ENCODE measurements at regions not wholly inside any gene's neighbourhood (a gene's known extent, or its start where the extent isn't known, plus 50 kb on each side); places are given as distances from the start of the nearest gene placed in this dataset.

DNA sequence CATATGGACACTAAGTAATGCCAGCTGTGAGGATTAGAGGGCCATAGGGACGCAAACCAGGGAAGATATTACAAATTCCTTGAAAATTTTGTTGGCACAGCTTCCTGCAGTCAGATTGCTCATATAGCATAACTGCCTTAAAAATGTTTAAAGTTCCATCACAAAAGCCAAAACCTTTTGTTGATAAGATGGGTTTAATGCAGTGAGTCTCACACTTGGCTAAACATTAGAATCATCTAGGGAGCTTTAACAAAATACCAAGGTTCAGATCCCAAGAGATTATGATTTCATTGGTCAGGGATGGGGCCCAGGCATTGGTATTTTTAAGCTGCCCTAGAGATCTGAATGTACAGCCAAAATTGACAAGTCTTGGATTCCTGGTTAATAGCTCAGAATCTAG, 376.5 kb upstream of the MAD2L1 start:
- no peak for ATAC-seq
- Mint-ChIP-seq H3K9me3 (peaks cover 2 to 8% of the 10 kb centered on the region in 2 donors), H3K27me3 (ENCODE audit: low read depth in 2 of 2) (no peaks in the 10 kb centered on the region), H3K4me3 (no peak overlapping the region), H3K4me1 (no peaks in the 10 kb centered on the region), H3K36me3 (no peaks in the 10 kb centered on the region), H3K27ac (no peak overlapping the region)
- intact Hi-C loops (cut with micrococcal nuclease): no loop called here
- H3K4me1 ChIP-seq (ENCODE audit: control insufficient read depth, insufficient read depth, low read length): no peaks in the 10 kb centered on the region
- H3K4me3 ChIP-seq (ENCODE audit: low read length): no peak overlapping the region
- H3K27me3 ChIP-seq (ENCODE audit: control insufficient read depth, insufficient read depth, low read length): no peaks in the 10 kb centered on the region
- TF ChIP-seq, protein P1, sequence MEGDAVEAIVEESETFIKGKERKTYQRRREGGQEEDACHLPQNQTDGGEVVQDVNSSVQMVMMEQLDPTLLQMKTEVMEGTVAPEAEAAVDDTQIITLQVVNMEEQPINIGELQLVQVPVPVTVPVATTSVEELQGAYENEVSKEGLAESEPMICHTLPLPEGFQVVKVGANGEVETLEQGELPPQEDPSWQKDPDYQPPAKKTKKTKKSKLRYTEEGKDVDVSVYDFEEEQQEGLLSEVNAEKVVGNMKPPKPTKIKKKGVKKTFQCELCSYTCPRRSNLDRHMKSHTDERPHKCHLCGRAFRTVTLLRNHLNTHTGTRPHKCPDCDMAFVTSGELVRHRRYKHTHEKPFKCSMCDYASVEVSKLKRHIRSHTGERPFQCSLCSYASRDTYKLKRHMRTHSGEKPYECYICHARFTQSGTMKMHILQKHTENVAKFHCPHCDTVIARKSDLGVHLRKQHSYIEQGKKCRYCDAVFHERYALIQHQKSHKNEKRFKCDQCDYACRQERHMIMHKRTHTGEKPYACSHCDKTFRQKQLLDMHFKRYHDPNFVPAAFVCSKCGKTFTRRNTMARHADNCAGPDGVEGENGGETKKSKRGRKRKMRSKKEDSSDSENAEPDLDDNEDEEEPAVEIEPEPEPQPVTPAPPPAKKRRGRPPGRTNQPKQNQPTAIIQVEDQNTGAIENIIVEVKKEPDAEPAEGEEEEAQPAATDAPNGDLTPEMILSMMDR (IDR thresholded peaks at IDR 0.05): no peak
- WGBS (ENCODE audit: insufficient coverage): 82% methylated on average over 1 of the region's 1 CpG
- no peak overlapping the region for H3K27ac ChIP-seq (ENCODE audit: low read length)
- no peaks in the 10 kb centered on the region for H3K9me3 ChIP-seq (ENCODE audit: control insufficient read depth, insufficient read depth, low read length)
- no peak for DNase-seq
- H3K36me3 ChIP-seq (ENCODE audit: control insufficient read depth, insufficient read depth, low read length): no peaks in the 10 kb centered on the region

DNA sequence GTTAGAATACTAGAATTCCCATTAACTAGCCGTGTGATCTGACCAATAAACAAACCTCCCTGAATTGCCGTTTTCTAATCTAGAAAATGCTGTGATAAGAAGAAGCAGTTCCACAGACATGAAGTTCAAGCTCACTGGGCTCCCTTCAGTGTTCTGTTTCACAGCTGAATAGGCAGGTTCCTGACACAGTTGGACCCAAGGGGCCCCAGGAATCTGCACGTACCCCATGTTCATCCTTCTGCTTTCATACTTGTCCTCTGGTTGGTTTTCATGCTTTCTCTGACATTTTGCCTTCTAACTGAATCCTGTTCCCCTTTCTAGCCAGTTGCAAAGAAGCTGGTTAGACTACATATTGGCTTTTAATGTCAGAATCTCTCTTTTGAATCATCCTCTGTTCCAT, 374.1 kb upstream of the MAD2L1 start:
- WGBS (ENCODE audit: insufficient coverage): 74% methylated on average over 2 of the region's 3 CpGs
- no peaks in the 10 kb centered on the region for H3K4me1 ChIP-seq (ENCODE audit: control insufficient read depth, insufficient read depth, low read length)
- peaks cover 2 to 7% of the 10 kb centered on the region in 2 donors for H3K9me3 Mint-ChIP-seq
- no peak for DNase-seq
- H3K27me3 ChIP-seq (ENCODE audit: control insufficient read depth, insufficient read depth, low read length): no peaks in the 10 kb centered on the region
- no peak overlapping the region for H3K27ac Mint-ChIP-seq
- no peaks in the 10 kb centered on the region for H3K36me3 Mint-ChIP-seq
- no peak for ATAC-seq
- no peaks in the 10 kb centered on the region for H3K4me1 Mint-ChIP-seq
- H3K9me3 ChIP-seq (ENCODE audit: control insufficient read depth, insufficient read depth, low read length): no peaks in the 10 kb centered on the region
- H3K27ac ChIP-seq (ENCODE audit: low read length): no peak overlapping the region
- TF ChIP-seq, protein P1 (IDR thresholded peaks at IDR 0.05): no peak
- no peak overlapping the region for H3K4me3 Mint-ChIP-seq
- H3K27me3 Mint-ChIP-seq (ENCODE audit: low read depth in 2 of 2): no peaks in the 10 kb centered on the region
- H3K4me3 ChIP-seq (ENCODE audit: low read length): no peak overlapping the region
- no peaks in the 10 kb centered on the region for H3K36me3 ChIP-seq (ENCODE audit: control insufficient read depth, insufficient read depth, low read length)
- intact Hi-C loops (cut with micrococcal nuclease): no loop called here

DNA sequence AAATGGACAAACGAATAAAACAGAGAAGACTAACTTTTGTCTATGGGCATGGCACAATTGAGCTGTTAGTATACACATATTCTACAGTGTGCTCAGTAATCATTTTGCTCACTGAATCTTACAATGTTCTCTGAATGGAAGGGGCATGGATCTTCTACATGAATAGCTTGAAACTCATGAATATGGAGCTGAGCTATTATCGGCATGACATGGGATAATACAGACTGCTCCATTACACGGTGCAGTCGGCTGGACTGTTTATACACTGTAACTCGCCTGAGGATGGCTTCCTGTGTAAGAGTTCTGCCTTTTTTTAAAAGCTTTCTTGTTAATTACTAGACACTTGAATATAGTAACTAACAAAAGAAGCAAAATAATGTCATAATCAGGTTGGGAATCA, 368.5 kb upstream of the MAD2L1 start:
- H3K27ac ChIP-seq (ENCODE audit: low read length): no peak overlapping the region
- intact Hi-C loops (cut with micrococcal nuclease): no loop called here
- no peak overlapping the region for H3K4me3 ChIP-seq (ENCODE audit: low read length)
- Mint-ChIP-seq H3K9me3 (peaks cover 10 to 11% of the 10 kb centered on the region in 2 donors), H3K27me3 (ENCODE audit: low read depth in 2 of 2) (no peaks in the 10 kb centered on the region), H3K36me3 (no peaks in the 10 kb centered on the region), H3K4me1 (no peaks in the 10 kb centered on the region), H3K4me3 (no peak overlapping the region), H3K27ac (no peak overlapping the region)
- no peaks in the 10 kb centered on the region for H3K9me3 ChIP-seq (ENCODE audit: control insufficient read depth, insufficient read depth, low read length)
- WGBS (ENCODE audit: insufficient coverage): 83% methylated on average over 4 of the region's 5 CpGs
- TF ChIP-seq, protein P1 (IDR thresholded peaks at IDR 0.05): no peak
- ATAC-seq (no peak), DNase-seq (no peak)
- no peaks in the 10 kb centered on the region for H3K36me3 ChIP-seq (ENCODE audit: control insufficient read depth, insufficient read depth, low read length)
- H3K4me1 ChIP-seq (ENCODE audit: control insufficient read depth, insufficient read depth, low read length): no peaks in the 10 kb centered on the region
- H3K27me3 ChIP-seq (ENCODE audit: control insufficient read depth, insufficient read depth, low read length): no peaks in the 10 kb centered on the region

GRCh38 chr4:120434756-120435155, 368.1 kb upstream of the MAD2L1 start:
- no peak overlapping the region for H3K27ac ChIP-seq (ENCODE audit: low read length)
- no peaks in the 10 kb centered on the region for H3K4me1 Mint-ChIP-seq
- intact Hi-C loops (cut with micrococcal nuclease): no loop called here
- WGBS (ENCODE audit: insufficient coverage): no CpG with 5 or more reads among the region's 2 CpGs
- no peaks in the 10 kb centered on the region for H3K27me3 ChIP-seq (ENCODE audit: control insufficient read depth, insufficient read depth, low read length)
- no peaks in the 10 kb centered on the region for H3K4me1 ChIP-seq (ENCODE audit: control insufficient read depth, insufficient read depth, low read length)
- no peaks in the 10 kb centered on the region for H3K36me3 Mint-ChIP-seq
- H3K4me3 Mint-ChIP-seq: no peak overlapping the region
- no peak overlapping the region for H3K27ac Mint-ChIP-seq
- H3K4me3 ChIP-seq (ENCODE audit: low read length): no peak overlapping the region
- no peak for ATAC-seq
- H3K27me3 Mint-ChIP-seq (ENCODE audit: low read depth in 2 of 2): no peaks in the 10 kb centered on the region
- no peaks in the 10 kb centered on the region for H3K9me3 ChIP-seq (ENCODE audit: control insufficient read depth, insufficient read depth, low read length)
- no peak for DNase-seq
- peaks cover 9 to 11% of the 10 kb centered on the region in 2 donors for H3K9me3 Mint-ChIP-seq
- H3K36me3 ChIP-seq (ENCODE audit: control insufficient read depth, insufficient read depth, low read length): no peaks in the 10 kb centered on the region
- TF ChIP-seq, protein P1 (IDR thresholded peaks at IDR 0.05): no peak
